SK-N-SH (cell line): ENCODE measurements at regions not wholly inside any gene's neighbourhood (a gene's known extent, or its start where the extent isn't known, plus 50 kb on each side); places are given as distances from the start of the nearest gene placed in this dataset.

ENCODE experiments used
- CTCF ChIA-PET: fragments of 300-600, 350-600 bp; formaldehyde crosslinking; extraction: SDS; loops from one replicate; lab custom pipeline; 2021; lab: Yijun Ruan, JAX
- POLR2A ChIA-PET: fragments of 350-600 bp; sonication (Branson Sonifier 250); formaldehyde crosslinking; extraction: SDS; loops from one replicate; lab custom pipeline; 2020; ENCODE audit warnings: antibody characterized with exemption, inconsistent platforms; lab: Yijun Ruan, JAX
- DNase-seq: peaks from one replicate; pipeline ENCODE4 v3.0.0; 2012
- H2AFZ ChIP-seq: fragments of 200-600 bp; sonication (generic); 2 replicates; pipeline ENCODE4 v1.8.1; 2016; ENCODE audit warnings: antibody characterized with exemption, mild to moderate bottlenecking, low read depth
- H3F3A ChIP-seq: fragments of 200-600 bp; sonication (generic); replicated peaks from 2 replicates; pipeline ENCODE3; 2016; ENCODE audit warnings: antibody characterized with exemption, mild to moderate bottlenecking; ENCODE audit not compliant: insufficient read depth
- H3K27ac ChIP-seq, 2 experiments: fragments of 200-500 bp in 1 of 2; fragments of 200-600 bp in 1 of 2; sonication (Bioruptor generic) in 1 of 2; sonication (generic), shearing (Covaris generic) in 1 of 2; 2 replicates each; pipeline versions ENCODE4 v1.5.1 to v1.6.1; 2014 to 2016; ENCODE audit warnings: low read depth in 2 of 2, inconsistent platforms in 1 of 2, low read length in 1 of 2, mild to moderate bottlenecking in 1 of 2, mixed read lengths in 1 of 2
- H3K27me3 ChIP-seq: fragments of 200-600 bp; sonication (generic), shearing (Covaris generic); 2 replicates; pipeline ENCODE4 v1.6.1; 2016; ENCODE audit warnings: mixed run types; ENCODE audit not compliant: insufficient read depth
- H3K36me3 ChIP-seq, 2 experiments: fragments of 200-500 bp in 1 of 2; fragments of 200-600 bp in 1 of 2; sonication (Bioruptor generic) in 1 of 2; sonication (generic) in 1 of 2; replicated peaks in 1 of 2; 2 replicates each; pipeline versions ENCODE3 to v1.5.1; 2014 to 2016; ENCODE audit warnings: low read length in 1 of 2, mild to moderate bottlenecking in 1 of 2; ENCODE audit not compliant: insufficient read depth in 2 of 2, control insufficient read depth in 1 of 2
- H3K4me1 ChIP-seq, 2 experiments: fragments of 200-500 bp in 1 of 2; fragments of 200-600 bp in 1 of 2; sonication (Bioruptor generic) in 1 of 2; sonication (generic), shearing (Covaris generic) in 1 of 2; 2 replicates each; pipeline versions ENCODE4 v1.5.1 to v1.6.1; 2014 to 2016; ENCODE audit warnings: low read depth in 1 of 2, low read length in 1 of 2, mixed run types in 1 of 2; ENCODE audit not compliant: insufficient read depth in 2 of 2, control insufficient read depth in 1 of 2
- H3K4me2 ChIP-seq: fragments of 200-600 bp; sonication (generic), shearing (Covaris generic); 2 replicates; pipeline ENCODE4 v1.6.1; 2017; ENCODE audit warnings: mixed run types
- H3K4me3 ChIP-seq, 2 experiments: fragments of 200-500 bp in 1 of 2; fragments of 200-600 bp in 1 of 2; sonication (Bioruptor generic) in 1 of 2; sonication (generic), shearing (Covaris generic) in 1 of 2; 2 replicates each; pipeline versions ENCODE4 v1.5.1 to v1.8.1; 2014 to 2016; ENCODE audit warnings: low read depth in 2 of 2, inconsistent platforms in 1 of 2, low read length in 1 of 2, mild to moderate bottlenecking in 1 of 2, mixed read lengths in 1 of 2, moderate library complexity in 1 of 2
- H3K79me2 ChIP-seq: fragments of 200-600 bp; sonication (generic); 2 replicates; pipeline ENCODE4 v1.8.1; 2017; ENCODE audit warnings: mild to moderate bottlenecking; ENCODE audit not compliant: insufficient read depth
- H3K9ac ChIP-seq: fragments of 200-600 bp; sonication (generic); 2 replicates; pipeline ENCODE4 v1.6.1; 2017; ENCODE audit warnings: mixed run types
- H3K9me2 ChIP-seq: fragments of 200-600 bp; sonication (generic); 2 replicates; pipeline ENCODE4 v1.6.1; 2017; ENCODE audit warnings: mixed run types
- H3K9me3 ChIP-seq: fragments of 200-600 bp; sonication (generic); 2 replicates; pipeline ENCODE4 v1.6.1; 2017; ENCODE audit warnings: mixed run types, mild to moderate bottlenecking, moderate library complexity
- H4K20me1 ChIP-seq: fragments of 200-600 bp; sonication (generic); 2 replicates; pipeline ENCODE4 v1.6.1; 2017; ENCODE audit warnings: mild to moderate bottlenecking, mixed run types; ENCODE audit not compliant: insufficient read depth
- EP300 ChIP-seq, 2 experiments: IDR thresholded peaks; 2 replicates each; pipeline versions ENCODE4 v1.4.0 to v1.6.1; 2012; ENCODE audit warnings: borderline replicate concordance in 1 of 2, low read depth in 1 of 2, low read length in 1 of 2
- EZH2phosphoT487 ChIP-seq: fragments of 200-600 bp; sonication (generic); IDR thresholded peaks from 2 replicates; pipeline ENCODE4 v1.6.1; 2017; ENCODE audit warnings: low read depth, mixed run types, mild to moderate bottlenecking, antibody characterized with exemption, moderate library complexity, borderline replicate concordance
- FOXM1 ChIP-seq: IDR thresholded peaks from 2 replicates; pipeline ENCODE4 v1.4.0; 2012; ENCODE audit warnings: low read depth, mild to moderate bottlenecking
- GATA2 ChIP-seq: sonication (generic); formaldehyde crosslinking; IDR thresholded peaks from 2 replicates; pipeline ENCODE4 v1.5.0; 2020; ENCODE audit warnings: mild to moderate bottlenecking, missing genetic modification reagents
- JUND ChIP-seq: IDR thresholded peaks from 2 replicates; pipeline ENCODE4 v1.4.0; 2012
- MEF2A ChIP-seq: IDR thresholded peaks from 2 replicates; pipeline ENCODE4 v1.4.0; 2012; ENCODE audit warnings: low read depth, borderline replicate concordance
- MXI1 ChIP-seq: IDR thresholded peaks from 2 replicates; pipeline ENCODE4 v1.6.1; 2012; ENCODE audit warnings: mild to moderate bottlenecking, low read depth, low read length, improper control_type of control experiment
- NFIC ChIP-seq: IDR thresholded peaks from 2 replicates; pipeline ENCODE4 v1.4.0; 2012; ENCODE audit warnings: borderline replicate concordance
- POLR2AphosphoS5 ChIP-seq: IDR thresholded peaks from 2 replicates; pipeline ENCODE4 v1.6.1; 2012; ENCODE audit warnings: low read depth, low read length
- RAD21 ChIP-seq: IDR thresholded peaks from 2 replicates; pipeline ENCODE4 v1.6.1; 2012; ENCODE audit warnings: mild to moderate bottlenecking, low read length
- RFX5 ChIP-seq: IDR thresholded peaks from 2 replicates; pipeline ENCODE4 v1.6.1; 2012; ENCODE audit warnings: mild to moderate bottlenecking, improper control_type of control experiment, low read length
- RXRA ChIP-seq: IDR thresholded peaks from 2 replicates; pipeline ENCODE4 v1.4.0; 2012; ENCODE audit warnings: low read depth, mild to moderate bottlenecking, borderline replicate concordance
- TAF1 ChIP-seq: IDR thresholded peaks from 2 replicates; pipeline ENCODE4 v1.6.1; 2012; ENCODE audit warnings: low read depth, mild to moderate bottlenecking, low read length, moderate library complexity, borderline replicate concordance
- TCF12 ChIP-seq: IDR thresholded peaks from 2 replicates; pipeline ENCODE4 v1.4.0; 2012
- TEAD4 ChIP-seq: IDR thresholded peaks from 2 replicates; pipeline ENCODE4 v1.4.0; 2012; ENCODE audit warnings: mild to moderate bottlenecking, borderline replicate concordance; ENCODE audit not compliant: insufficient read depth
- YY1 ChIP-seq: IDR thresholded peaks from 2 replicates; pipeline ENCODE4 v1.4.0; 2012; ENCODE audit warnings: low read depth, mild to moderate bottlenecking
- WGBS: methylation state at CpG from one replicate; pipeline ENCODE4 v1.1.6; 2017; ENCODE audit warnings: low lambda C conversion rate; 5-methylcytosine and 5-hydroxymethylcytosine counted together
- TF ChIP-seq, protein P1 (sequence below): IDR thresholded peaks from 2 replicates; pipeline ENCODE4 v1.4.0; 2012; ENCODE audit warnings: low read depth
- TF ChIP-seq, protein P2 (sequence below): fragments of 150-350 bp; IDR thresholded peaks from 2 replicates; pipeline ENCODE4 v1.6.1; 2017; ENCODE audit warnings: antibody characterized with exemption, low read length, low read depth, borderline replicate concordance
- TF ChIP-seq, protein P3 (sequence below): fragments of 200-600 bp; sonication (generic); IDR thresholded peaks from 2 replicates; pipeline ENCODE4 v1.6.1; 2017; ENCODE audit warnings: antibody characterized with exemption, mild to moderate bottlenecking, moderate library complexity
- TF ChIP-seq, protein P4 (sequence below): fragments of 150-350 bp; IDR thresholded peaks from 2 replicates; pipeline ENCODE4 v1.6.1; 2016; ENCODE audit warnings: mild to moderate bottlenecking, low read depth, low read length

DNA sequence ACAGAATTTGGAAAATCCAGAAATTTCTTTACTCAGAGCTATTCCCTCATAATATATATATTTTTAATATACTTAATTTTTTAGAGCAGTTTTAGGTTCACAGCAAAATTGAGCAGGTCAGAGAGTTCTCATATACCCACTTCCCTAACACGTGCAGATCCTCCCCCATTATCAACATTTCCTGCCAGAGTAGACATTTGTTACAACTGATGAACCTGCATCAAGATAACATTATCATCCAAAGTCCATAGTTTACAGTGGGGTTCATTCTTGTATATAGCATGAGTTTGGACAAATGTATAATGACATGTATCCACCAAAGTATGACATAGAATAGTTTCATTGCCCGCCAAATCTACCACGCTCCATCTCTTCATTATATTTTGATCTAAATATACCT, 170.0 kb downstream of the PTEN start:
- H3K9me3 ChIP-seq = no peaks in the 10 kb centered on the region
- ChIA-PET CTCF (interaction anchor here (1.0 kb wide), 1 partner anchor 14 kb away, joined by 3 read pairs; no protein-coding TSS in a partner anchor), POLR2A (no interaction called here)
- no peak overlapping the region for H3K27ac ChIP-seq
- H3K4me2 ChIP-seq = no peak overlapping the region
- H2AFZ ChIP-seq = no peak overlapping the region
- H3F3A ChIP-seq = no peaks in the 10 kb centered on the region
- DNase-seq = no peak
- no peaks in the 10 kb centered on the region for H3K27me3 ChIP-seq
- H3K4me1 ChIP-seq = peaks cover 0 to 2% of the 10 kb centered on the region in 2 experiments; a peak in 2 of 4 replicates
- no peaks in the 10 kb centered on the region for H3K9me2 ChIP-seq
- TF ChIP-seq RFX5 = no peak
- TF ChIP-seq, protein P1, sequence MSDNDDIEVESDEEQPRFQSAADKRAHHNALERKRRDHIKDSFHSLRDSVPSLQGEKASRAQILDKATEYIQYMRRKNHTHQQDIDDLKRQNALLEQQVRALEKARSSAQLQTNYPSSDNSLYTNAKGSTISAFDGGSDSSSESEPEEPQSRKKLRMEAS = no peak
- no peak for TF ChIP-seq NFIC
- TF ChIP-seq RXRA = no peak
- TF ChIP-seq MXI1 = no peak
- TF ChIP-seq EZH2phosphoT487 = no peak
- TF ChIP-seq RAD21 = no peak
- TF ChIP-seq GATA2 (CRISPR knock-in tag) = no peak
- TF ChIP-seq TCF12 = no peak
- no peaks in the 10 kb centered on the region for H3K79me2 ChIP-seq
- no peak overlapping the region for H3K4me3 ChIP-seq
- WGBS = 92% methylated on average over 3 of the region's 3 CpGs
- no peaks in the 10 kb centered on the region for H4K20me1 ChIP-seq
- H3K9ac ChIP-seq = no peak overlapping the region
- no peaks in the 10 kb centered on the region for H3K36me3 ChIP-seq

DNA sequence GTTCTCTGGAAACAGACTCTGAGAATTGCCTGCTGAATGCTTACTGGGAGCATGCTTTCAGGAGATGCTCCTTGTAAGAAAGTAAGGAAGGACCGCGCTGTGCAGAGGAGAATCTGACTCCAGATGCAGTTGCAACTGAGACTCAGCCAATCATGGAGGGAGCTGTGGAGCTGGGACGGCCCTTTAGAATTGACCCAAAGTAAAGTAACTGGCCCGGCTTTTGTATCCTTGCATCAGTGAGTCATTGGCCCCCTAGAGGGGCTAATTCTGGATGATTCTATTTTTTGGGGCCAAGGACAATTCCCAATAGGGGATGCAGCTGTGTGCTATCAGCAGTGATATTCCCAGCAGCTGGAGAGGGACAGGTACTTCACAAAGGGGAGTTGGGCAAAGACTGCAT, 170.4 kb downstream of the PTEN start:
- Histone ChIP-seq H3K4me1 (no peaks in the 10 kb centered on the region; a peak in 1 of 4 replicates), H3K9ac (no peak overlapping the region), H4K20me1 (no peaks in the 10 kb centered on the region), H3K4me2 (no peak overlapping the region), H3K4me3 (no peak overlapping the region), H3K36me3 (no peaks in the 10 kb centered on the region), H3K27me3 (no peaks in the 10 kb centered on the region), H3K27ac (no peak overlapping the region), H3K9me2 (no peaks in the 10 kb centered on the region), H3F3A (no peaks in the 10 kb centered on the region), H3K9me3 (no peaks in the 10 kb centered on the region), H2AFZ (no peak overlapping the region), H3K79me2 (no peaks in the 10 kb centered on the region)
- WGBS = 95% methylated on average over 4 of the region's 4 CpGs
- POLR2A ChIA-PET = no interaction called here
- DNase-seq = no peak
- CTCF ChIA-PET = interaction anchor here (1.0 kb wide), 1 partner anchor 15 kb away, joined by 3 read pairs; no protein-coding TSS in a partner anchor
- no peak for TF ChIP-seq FOXM1

DNA sequence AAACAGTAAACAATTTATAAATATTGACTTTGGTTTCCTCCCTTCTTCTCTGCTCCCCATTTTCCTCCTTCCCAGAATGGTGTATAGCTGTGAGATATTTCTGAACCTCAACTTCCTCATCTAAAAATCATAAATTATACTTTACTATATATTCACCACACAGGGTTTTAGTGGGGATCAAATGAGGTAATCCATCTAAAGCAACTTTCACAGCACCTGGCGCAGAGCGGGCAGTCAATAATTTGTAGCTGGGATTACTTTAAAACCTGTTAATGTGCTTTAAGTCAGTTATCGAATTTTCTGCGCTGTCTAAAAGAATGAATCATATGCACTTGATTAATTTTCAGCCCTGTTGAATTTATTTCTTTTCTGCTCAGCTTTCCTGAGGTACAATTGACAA, 172.7 kb downstream of the PTEN start:
- Histone ChIP-seq H3K9ac (no peak overlapping the region), H3K9me3 (no peaks in the 10 kb centered on the region), H3K9me2 (no peaks in the 10 kb centered on the region), H3K36me3 (no peaks in the 10 kb centered on the region), H3K4me1 (no peaks in the 10 kb centered on the region), H3F3A (no peaks in the 10 kb centered on the region), H4K20me1 (no peaks in the 10 kb centered on the region), H3K27ac (no peak overlapping the region), H3K27me3 (no peaks in the 10 kb centered on the region), H3K4me2 (no peak overlapping the region), H2AFZ (no peak overlapping the region), H3K79me2 (no peaks in the 10 kb centered on the region), H3K4me3 (no peak overlapping the region)
- CTCF ChIA-PET = no interaction called here
- DNase-seq = no peak
- TF ChIP-seq MEF2A (no peak), JUND (no peak), YY1 (no peak), EP300 (IDR thresholded peaks at IDR 0.05; ENCODE audit: borderline replicate concordance in 1 of 2, low read depth in 1 of 2, low read length in 1 of 2) (no peak), TAF1 (no peak), TEAD4 (no peak), POLR2AphosphoS5 (no peak)
- TF ChIP-seq, protein P2, sequence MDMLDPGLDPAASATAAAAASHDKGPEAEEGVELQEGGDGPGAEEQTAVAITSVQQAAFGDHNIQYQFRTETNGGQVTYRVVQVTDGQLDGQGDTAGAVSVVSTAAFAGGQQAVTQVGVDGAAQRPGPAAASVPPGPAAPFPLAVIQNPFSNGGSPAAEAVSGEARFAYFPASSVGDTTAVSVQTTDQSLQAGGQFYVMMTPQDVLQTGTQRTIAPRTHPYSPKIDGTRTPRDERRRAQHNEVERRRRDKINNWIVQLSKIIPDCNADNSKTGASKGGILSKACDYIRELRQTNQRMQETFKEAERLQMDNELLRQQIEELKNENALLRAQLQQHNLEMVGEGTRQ = no peak
- TF ChIP-seq, protein P3, sequence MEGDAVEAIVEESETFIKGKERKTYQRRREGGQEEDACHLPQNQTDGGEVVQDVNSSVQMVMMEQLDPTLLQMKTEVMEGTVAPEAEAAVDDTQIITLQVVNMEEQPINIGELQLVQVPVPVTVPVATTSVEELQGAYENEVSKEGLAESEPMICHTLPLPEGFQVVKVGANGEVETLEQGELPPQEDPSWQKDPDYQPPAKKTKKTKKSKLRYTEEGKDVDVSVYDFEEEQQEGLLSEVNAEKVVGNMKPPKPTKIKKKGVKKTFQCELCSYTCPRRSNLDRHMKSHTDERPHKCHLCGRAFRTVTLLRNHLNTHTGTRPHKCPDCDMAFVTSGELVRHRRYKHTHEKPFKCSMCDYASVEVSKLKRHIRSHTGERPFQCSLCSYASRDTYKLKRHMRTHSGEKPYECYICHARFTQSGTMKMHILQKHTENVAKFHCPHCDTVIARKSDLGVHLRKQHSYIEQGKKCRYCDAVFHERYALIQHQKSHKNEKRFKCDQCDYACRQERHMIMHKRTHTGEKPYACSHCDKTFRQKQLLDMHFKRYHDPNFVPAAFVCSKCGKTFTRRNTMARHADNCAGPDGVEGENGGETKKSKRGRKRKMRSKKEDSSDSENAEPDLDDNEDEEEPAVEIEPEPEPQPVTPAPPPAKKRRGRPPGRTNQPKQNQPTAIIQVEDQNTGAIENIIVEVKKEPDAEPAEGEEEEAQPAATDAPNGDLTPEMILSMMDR = no peak
- TF ChIP-seq, protein P4, sequence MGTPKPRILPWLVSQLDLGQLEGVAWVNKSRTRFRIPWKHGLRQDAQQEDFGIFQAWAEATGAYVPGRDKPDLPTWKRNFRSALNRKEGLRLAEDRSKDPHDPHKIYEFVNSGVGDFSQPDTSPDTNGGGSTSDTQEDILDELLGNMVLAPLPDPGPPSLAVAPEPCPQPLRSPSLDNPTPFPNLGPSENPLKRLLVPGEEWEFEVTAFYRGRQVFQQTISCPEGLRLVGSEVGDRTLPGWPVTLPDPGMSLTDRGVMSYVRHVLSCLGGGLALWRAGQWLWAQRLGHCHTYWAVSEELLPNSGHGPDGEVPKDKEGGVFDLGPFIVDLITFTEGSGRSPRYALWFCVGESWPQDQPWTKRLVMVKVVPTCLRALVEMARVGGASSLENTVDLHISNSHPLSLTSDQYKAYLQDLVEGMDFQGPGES = no peak
- WGBS = 79% methylated on average over 4 of the region's 4 CpGs
- POLR2A ChIA-PET = no interaction called here
